SW 1271 (cell line): ENCODE measurements at regions not wholly inside any gene's neighbourhood (a gene's known extent, or its start where the extent isn't known, plus 50 kb on each side); places are given as distances from the start of the nearest gene placed in this dataset.
"Not testable (repeated sequence)": the region's sequence is repeated elsewhere in the genome, so short reads cannot be mapped to it uniquely, and the experiment has no call there.

Experiments
- DNase-seq, 2 experiments: peaks; one replicate each; lab custom pipeline; 2025; lab: John Stamatoyannopoulos, UW

- no peak for DNase-seq
These were observed 382.0 kb upstream of the STEAP1 start for GRCh38 chr7:89772276-89772675.

- DNase-seq = no peak
These were observed 380.7 kb upstream of the STEAP1 start for GRCh38 chr7:89773611-89774010.

- DNase-seq = no peak
These were observed 378.8 kb upstream of the STEAP1 start for GRCh38 chr7:89775459-89775858.

GRCh38 chr7:89776980-89777379, 377.3 kb upstream of the STEAP1 start:
- DNase-seq = no peak

GRCh38 chr7:89777499-89777898, 376.8 kb upstream of the STEAP1 start:
- no peak for DNase-seq

GRCh38 chr7:89780291-89780690, 374.0 kb upstream of the STEAP1 start:
- DNase-seq = no peak

GRCh38 chr7:89796481-89796880, 357.8 kb upstream of the STEAP1 start:
- no peak for DNase-seq

GRCh38 chr7:89797965-89798598, 356.2 kb upstream of the STEAP1 start:
- DNase-seq = no peak

GRCh38 chr7:89798599-89798996, 355.7 kb upstream of the STEAP1 start:
- DNase-seq = no peak

GRCh38 chr7:89800761-89801160, 353.5 kb upstream of the STEAP1 start:
- DNase-seq = no peak

GRCh38 chr7:89809291-89809690, 345.0 kb upstream of the STEAP1 start:
- DNase-seq = no peak

- no peak for DNase-seq
These were observed 341.2 kb upstream of the STEAP1 start for GRCh38 chr7:89813081-89813480.

- no peak for DNase-seq
These were observed 328.1 kb upstream of the STEAP1 start for GRCh38 chr7:89826121-89826520.

GRCh38 chr7:89826557-89826956, 327.7 kb upstream of the STEAP1 start:
- no peak for DNase-seq

- DNase-seq = peak in 1 of 2 experiments; percentile 10
These were observed 316.8 kb upstream of the STEAP1 start for GRCh38 chr7:89837515-89837914.

GRCh38 chr7:89839329-89839728, 314.9 kb upstream of the STEAP1 start:
- DNase-seq = no peak

- no peak for DNase-seq
These were observed 308.3 kb upstream of the STEAP1 start for GRCh38 chr7:89845952-89846351.

GRCh38 chr7:89849052-89849451, 305.2 kb upstream of the STEAP1 start:
- DNase-seq = no peak

GRCh38 chr7:89857053-89857452, 297.2 kb upstream of the STEAP1 start:
- DNase-seq = not testable (repeated sequence)

- no peak for DNase-seq
These were observed 296.5 kb upstream of the STEAP1 start for GRCh38 chr7:89857767-89858166.

GRCh38 chr7:89887489-89887888, 266.8 kb upstream of the STEAP1 start:
- DNase-seq = no peak

GRCh38 chr7:89908736-89909135, 245.5 kb upstream of the STEAP1 start:
- no peak for DNase-seq

- no peak for DNase-seq
These were observed 239.6 kb upstream of the STEAP1 start for GRCh38 chr7:89914711-89915110.

GRCh38 chr7:89926194-89926593, 228.1 kb upstream of the STEAP1 start:
- DNase-seq = no peak

GRCh38 chr7:89926701-89927100, 227.6 kb upstream of the STEAP1 start:
- no peak for DNase-seq
